HCT116 (cell line): ENCODE measurements at regions not wholly inside any gene's neighbourhood (a gene's known extent, or its start where the extent isn't known, plus 50 kb on each side); places are given as distances from the start of the nearest gene placed in this dataset.

ENCODE experiments used
- ATAC-seq: fragments of 200-7000 bp; cut with Tn5 transposase; 2 replicates; pipeline ENCODE4 v1.9.1; 2020; ENCODE audit warnings: mild to moderate bottlenecking, moderate library complexity
- BruUV-seq: library from RNA; stranded (reverse); fragments of 400-500 nt; replicated peaks from 2 replicates; lab custom pipeline; 2021; lab: Mats Ljungman, UMichigan
- CTCF ChIA-PET: fragments of 300-600 bp; sonication (Branson Sonifier 250); formaldehyde crosslinking; loops from one replicate; lab custom pipeline; 2021; ENCODE audit warnings: antibody characterized with exemption; lab: Charles Lee
- POLR2A ChIA-PET: fragments of 300-600, 350-600 bp; sonication (Branson Sonifier 250); formaldehyde crosslinking; loops from one replicate; lab custom pipeline; 2021; ENCODE audit warnings: antibody characterized with exemption; lab: Charles Lee
- RAD21 ChIA-PET, 2 experiments: fragments of 300-600 bp; sonication (Branson Sonifier 250); formaldehyde crosslinking; loops; one replicate each; lab custom pipeline; 2023; ENCODE audit warnings: low total read pairs in 2 of 2; ENCODE audit not compliant: uncharacterized antibody in 2 of 2, unreplicated experiment in 2 of 2, low non-redundant PET in 1 of 2; lab: Charles Lee
- DNase-seq: peaks from one replicate; pipeline ENCODE4 v3.0.0-alpha.2; 2010; ENCODE audit warnings: low read depth, low spot score
- H2AFZ ChIP-seq: fragments of 200-600 bp; shearing (Covaris generic), sonication (generic); 2 replicates; pipeline ENCODE4 v1.6.1; 2017; ENCODE audit warnings: low read depth, mixed run types, mixed read lengths, antibody characterized with exemption, low read length; ENCODE audit not compliant: poor library complexity, severe bottlenecking
- H3K27ac ChIP-seq: 2 replicates; pipeline ENCODE4 v1.5.1; 2012; ENCODE audit warnings: low read depth, low read length
- H3K27me3 ChIP-seq: fragments of 200-600 bp; sonication (generic); 2 replicates; pipeline ENCODE4 v1.6.1; 2016; ENCODE audit warnings: mixed run types, low read length, mixed read lengths; ENCODE audit not compliant: insufficient read depth
- H3K36me3 ChIP-seq, 2 experiments: fragments of 200-500 bp in 1 of 2; fragments of 200-600 bp in 1 of 2; sonication (Bioruptor generic) in 1 of 2; sonication (generic) in 1 of 2; 2 replicates each; pipeline versions ENCODE4 v1.5.1 to v1.6.1; 2014 to 2016; ENCODE audit warnings: low read length in 2 of 2, inconsistent platforms in 1 of 2, mixed read lengths in 1 of 2, mixed run types in 1 of 2; ENCODE audit not compliant: insufficient read depth in 2 of 2, control insufficient read depth in 1 of 2
- H3K4me1 ChIP-seq, 2 experiments: fragments of 200-600 bp in 1 of 2; sonication (generic) in 1 of 2; 2 replicates each; pipeline versions ENCODE4 v1.5.1 to v1.6.1; 2012 to 2017; ENCODE audit warnings: low read length in 2 of 2, inconsistent platforms in 1 of 2, mild to moderate bottlenecking in 1 of 2, mixed read lengths in 1 of 2, mixed run types in 1 of 2, moderate library complexity in 1 of 2; ENCODE audit not compliant: insufficient read depth in 2 of 2, control insufficient read depth in 1 of 2
- H3K4me2 ChIP-seq: fragments of 200-600 bp; sonication (generic); 2 replicates; pipeline ENCODE4 v1.6.1; 2017; ENCODE audit warnings: mixed run types, low read length, mixed read lengths
- H3K4me3 ChIP-seq, 2 experiments: fragments of 200-600 bp in 1 of 2; sonication (generic) in 1 of 2; replicated peaks in 1 of 2; 2 replicates each; pipeline ENCODE4 v1.5.1; 2011 to 2016; ENCODE audit warnings: low read length in 2 of 2, control low read depth in 1 of 2, low read depth in 1 of 2, mild to moderate bottlenecking in 1 of 2, mixed read lengths in 1 of 2, mixed run types in 1 of 2
- H3K79me2 ChIP-seq: fragments of 200-600 bp; sonication (generic); 2 replicates; pipeline ENCODE4 v1.6.1; 2017; ENCODE audit warnings: mild to moderate bottlenecking, mixed run types, low read length, moderate library complexity, mixed read lengths; ENCODE audit not compliant: insufficient read depth
- H3K9ac ChIP-seq: fragments of 200-600 bp; sonication (generic); 2 replicates; pipeline ENCODE4 v1.6.1; 2016; ENCODE audit warnings: low read length, mixed read lengths
- H3K9me2 ChIP-seq: fragments of 200-600 bp; sonication (generic), shearing (Covaris generic); 2 replicates; pipeline ENCODE4 v1.6.1; 2017; ENCODE audit warnings: mixed run types, mild to moderate bottlenecking, moderate library complexity; ENCODE audit not compliant: insufficient read depth
- H3K9me3 ChIP-seq, 2 experiments: fragments of 200-500 bp in 1 of 2; fragments of 200-600 bp in 1 of 2; sonication (Bioruptor generic) in 1 of 2; sonication (generic) in 1 of 2; 2 replicates each; pipeline ENCODE4 v1.6.1; 2014 to 2017; ENCODE audit warnings: low read length in 2 of 2, mixed read lengths in 2 of 2, inconsistent platforms in 1 of 2, low read depth in 1 of 2, mild to moderate bottlenecking in 1 of 2, mixed run types in 1 of 2, moderate library complexity in 1 of 2; ENCODE audit not compliant: control insufficient read depth in 1 of 2, insufficient read depth in 1 of 2
- H4K20me1 ChIP-seq: fragments of 200-600 bp; sonication (generic), shearing (Covaris generic); 2 replicates; pipeline ENCODE4 v1.6.1; 2017; ENCODE audit warnings: mixed run types, mild to moderate bottlenecking, moderate library complexity; ENCODE audit not compliant: insufficient read depth
- CBX3 ChIP-seq: IDR thresholded peaks from 2 replicates; pipeline ENCODE4 v1.6.1; 2012; ENCODE audit warnings: low read depth
- EGR1 ChIP-seq: IDR thresholded peaks from 2 replicates; pipeline ENCODE4 v1.6.1; 2012; ENCODE audit warnings: low read depth
- ELF1 ChIP-seq: IDR thresholded peaks from 2 replicates; pipeline ENCODE4 v1.6.1; 2012; ENCODE audit warnings: low read depth, borderline replicate concordance
- EZH2 ChIP-seq: fragments of 200-600 bp; sonication (generic); IDR thresholded peaks from 2 replicates; pipeline ENCODE4 v1.6.1; 2017; ENCODE audit warnings: antibody characterized with exemption, mixed run types
- FOSL1 ChIP-seq: IDR thresholded peaks from 2 replicates; pipeline ENCODE4 v1.6.1; 2012; ENCODE audit warnings: low read depth
- JUND ChIP-seq: IDR thresholded peaks from 2 replicates; pipeline ENCODE4 v1.6.1; 2012
- POLR2A ChIP-seq: IDR thresholded peaks from 2 replicates; pipeline ENCODE4 v1.7.0; 2011; ENCODE audit warnings: borderline replicate concordance; ENCODE audit not compliant: insufficient read depth, insufficient read length; ENCODE audit errors: extremely low read depth
- POLR2AphosphoS5 ChIP-seq: IDR thresholded peaks from 2 replicates; pipeline ENCODE4 v1.6.1; 2011; ENCODE audit warnings: mild to moderate bottlenecking, low read depth, low read length, moderate library complexity
- RAD21 ChIP-seq: IDR thresholded peaks from 2 replicates; pipeline ENCODE4 v1.6.1; 2012; ENCODE audit warnings: low read depth, mild to moderate bottlenecking
- SIN3A ChIP-seq: IDR thresholded peaks from 2 replicates; pipeline ENCODE4 v1.6.1; 2012; ENCODE audit warnings: low read depth
- SP1 ChIP-seq: IDR thresholded peaks from 2 replicates; pipeline ENCODE4 v1.6.1; 2012; ENCODE audit warnings: low read depth
- SRF ChIP-seq: IDR thresholded peaks from 2 replicates; pipeline ENCODE4 v1.6.1; 2012; ENCODE audit warnings: low read depth
- TCF7L2 ChIP-seq: IDR thresholded peaks from 2 replicates; pipeline ENCODE4 v1.7.0; 2011; ENCODE audit warnings: borderline replicate concordance, inconsistent platforms; ENCODE audit not compliant: insufficient read depth, insufficient read length; ENCODE audit errors: extremely low read depth
- YY1 ChIP-seq: IDR thresholded peaks from 2 replicates; pipeline ENCODE4 v1.6.1; 2011; ENCODE audit warnings: low read length, low read depth, moderate library complexity, mild to moderate bottlenecking; ENCODE audit not compliant: insufficient replicate concordance; ENCODE audit errors: extremely low read depth
- ZFX ChIP-seq: fragments of 450-650 bp; IDR thresholded peaks from 2 replicates; pipeline ENCODE4 v1.6.1; 2017
- ZNF274 ChIP-seq: fragments of 200-500 bp; sonication (Bioruptor generic); IDR thresholded peaks from 2 replicates; pipeline ENCODE4 v1.6.1; 2014; ENCODE audit warnings: mild to moderate bottlenecking, low read depth, low read length, inconsistent platforms
- intact Hi-C: fragments of 100-400 bp; cut with micrococcal nuclease; formaldehyde crosslinking; loops from 2 replicates; pipeline ENCODE4 v1.10.0; 2022
- TF ChIP-seq, protein P1 (sequence below): IDR thresholded peaks from 2 replicates; pipeline ENCODE4 v1.6.1; 2012; ENCODE audit warnings: low read depth
- TF ChIP-seq, protein P2 (sequence below): IDR thresholded peaks from 2 replicates; pipeline ENCODE4 v1.6.1; 2012

DNA sequence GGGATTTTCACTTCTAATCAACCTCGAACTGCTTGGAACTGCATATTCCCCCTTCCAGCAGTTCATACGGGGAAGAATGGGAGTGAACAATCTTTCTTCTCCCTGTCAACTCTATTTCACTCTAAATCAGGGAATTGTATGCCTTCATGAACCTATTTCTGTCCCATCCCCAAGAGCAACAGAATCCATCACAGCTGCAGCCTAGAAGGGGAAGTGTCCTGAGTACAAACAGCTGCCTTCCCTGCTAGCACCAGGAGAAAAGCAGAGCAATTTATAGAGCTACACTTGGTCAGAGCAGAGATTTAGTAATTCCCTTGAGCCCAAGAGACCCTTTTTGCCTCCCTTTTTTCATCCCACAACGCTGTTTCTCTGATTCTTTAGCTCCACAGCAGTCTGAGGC is 208.4 kb downstream of the ADGRG6 start:
- Histone ChIP-seq H3K9ac (no peak overlapping the region), H3K4me2 (no peak overlapping the region), H2AFZ (no peak overlapping the region), H3K79me2 (no peaks in the 10 kb centered on the region), H3K27ac (no peak overlapping the region), H3K27me3 (no peaks in the 10 kb centered on the region), H3K36me3 (no peaks in the 10 kb centered on the region), H3K9me2 (no peaks in the 10 kb centered on the region), H3K9me3 (no peaks in the 10 kb centered on the region), H3K4me3 (no peak overlapping the region), H3K4me1 (no peaks in the 10 kb centered on the region), H4K20me1 (no peaks in the 10 kb centered on the region)
- ChIA-PET RAD21 (no interaction called here), POLR2A (no interaction called here), CTCF (no interaction called here)
- ATAC-seq, result no peak
- no peak for DNase-seq
- no peak for TF ChIP-seq SRF
- TF ChIP-seq ZFX, result no peak
- no peak for TF ChIP-seq ZNF274
- TF ChIP-seq CBX3, result no peak
- TF ChIP-seq FOSL1, result no peak
- no peak for TF ChIP-seq POLR2A
- no peak for TF ChIP-seq SIN3A
- intact Hi-C loops, result no loop called here
- BruUV-seq, result no TSS peak

- ChIA-PET CTCF (no interaction called here), POLR2A (no interaction called here)
- TF ChIP-seq, protein P1, sequence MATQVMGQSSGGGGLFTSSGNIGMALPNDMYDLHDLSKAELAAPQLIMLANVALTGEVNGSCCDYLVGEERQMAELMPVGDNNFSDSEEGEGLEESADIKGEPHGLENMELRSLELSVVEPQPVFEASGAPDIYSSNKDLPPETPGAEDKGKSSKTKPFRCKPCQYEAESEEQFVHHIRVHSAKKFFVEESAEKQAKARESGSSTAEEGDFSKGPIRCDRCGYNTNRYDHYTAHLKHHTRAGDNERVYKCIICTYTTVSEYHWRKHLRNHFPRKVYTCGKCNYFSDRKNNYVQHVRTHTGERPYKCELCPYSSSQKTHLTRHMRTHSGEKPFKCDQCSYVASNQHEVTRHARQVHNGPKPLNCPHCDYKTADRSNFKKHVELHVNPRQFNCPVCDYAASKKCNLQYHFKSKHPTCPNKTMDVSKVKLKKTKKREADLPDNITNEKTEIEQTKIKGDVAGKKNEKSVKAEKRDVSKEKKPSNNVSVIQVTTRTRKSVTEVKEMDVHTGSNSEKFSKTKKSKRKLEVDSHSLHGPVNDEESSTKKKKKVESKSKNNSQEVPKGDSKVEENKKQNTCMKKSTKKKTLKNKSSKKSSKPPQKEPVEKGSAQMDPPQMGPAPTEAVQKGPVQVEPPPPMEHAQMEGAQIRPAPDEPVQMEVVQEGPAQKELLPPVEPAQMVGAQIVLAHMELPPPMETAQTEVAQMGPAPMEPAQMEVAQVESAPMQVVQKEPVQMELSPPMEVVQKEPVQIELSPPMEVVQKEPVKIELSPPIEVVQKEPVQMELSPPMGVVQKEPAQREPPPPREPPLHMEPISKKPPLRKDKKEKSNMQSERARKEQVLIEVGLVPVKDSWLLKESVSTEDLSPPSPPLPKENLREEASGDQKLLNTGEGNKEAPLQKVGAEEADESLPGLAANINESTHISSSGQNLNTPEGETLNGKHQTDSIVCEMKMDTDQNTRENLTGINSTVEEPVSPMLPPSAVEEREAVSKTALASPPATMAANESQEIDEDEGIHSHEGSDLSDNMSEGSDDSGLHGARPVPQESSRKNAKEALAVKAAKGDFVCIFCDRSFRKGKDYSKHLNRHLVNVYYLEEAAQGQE, result no peak
- TF ChIP-seq YY1 (no peak), SP1 (no peak), FOSL1 (no peak), CBX3 (no peak), SIN3A (no peak), TCF7L2 (no peak), POLR2AphosphoS5 (no peak), POLR2A (no peak), ELF1 (no peak), EGR1 (no peak), RAD21 (no peak), SRF (no peak), EZH2 (no peak), JUND (no peak)
- TF ChIP-seq, protein P2, sequence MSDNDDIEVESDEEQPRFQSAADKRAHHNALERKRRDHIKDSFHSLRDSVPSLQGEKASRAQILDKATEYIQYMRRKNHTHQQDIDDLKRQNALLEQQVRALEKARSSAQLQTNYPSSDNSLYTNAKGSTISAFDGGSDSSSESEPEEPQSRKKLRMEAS, result no peak
These were observed 216.3 kb downstream of the ADGRG6 start for GRCh38 chr6:142518126-142518525.

More at GRCh38 chr6:142518126-142518525, 216.3 kb downstream of the ADGRG6 start:
- Histone ChIP-seq H2AFZ (no peak overlapping the region), H3K9me3 (no peaks in the 10 kb centered on the region), H3K79me2 (no peaks in the 10 kb centered on the region), H3K4me3 (no peak overlapping the region), H3K9ac (no peak overlapping the region), H4K20me1 (no peaks in the 10 kb centered on the region), H3K27ac (no peak overlapping the region), H3K27me3 (no peaks in the 10 kb centered on the region), H3K4me2 (no peak overlapping the region), H3K9me2 (no peaks in the 10 kb centered on the region), H3K4me1 (no peaks in the 10 kb centered on the region), H3K36me3 (no peaks in the 10 kb centered on the region)
- RAD21 ChIA-PET, result no interaction called here
- DNase-seq (no peak), ATAC-seq (no peak)
- BruUV-seq, result no TSS peak
- intact Hi-C loops, result no loop called here
